A549 (cell line): ENCODE measurements at regions not wholly inside any gene's neighbourhood (a gene's known extent, or its start where the extent isn't known, plus 50 kb on each side); places are given as distances from the start of the nearest gene placed in this dataset.

Experiments used
- ATAC-seq, 2 experiments: fragments of 200-7000 bp in 1 of 2; fragments of >200 bp in 1 of 2; cut with Nextera tagmentation in 1 of 2; cut with Tn5 transposase in 1 of 2; 3 replicates each; pipeline versions ENCODE4 v1.8.0 to v1.9.1; 2018 to 2020; ENCODE audit warnings: mild to moderate bottlenecking in 1 of 2, moderate library complexity in 1 of 2
- CTCF ChIA-PET: fragments of 300-600 bp; sonication (Branson Sonifier 250); formaldehyde crosslinking; extraction: SDS; loops from one replicate; lab custom pipeline; 2021; ENCODE audit warnings: antibody characterized with exemption, inconsistent platforms; lab: Yijun Ruan, JAX
- POLR2A ChIA-PET: fragments of 350-600 bp; formaldehyde crosslinking; extraction: SDS; loops from one replicate; lab custom pipeline; 2021; ENCODE audit warnings: antibody characterized with exemption, inconsistent platforms; lab: Yijun Ruan, JAX
- DNase-seq, 2 experiments: peaks; one replicate each; pipeline versions ENCODE4 v3.0.0 to v3.0.0-alpha.2; 2011 to 2016; ENCODE audit warnings: low read depth in 1 of 2, low spot score in 1 of 2
- FAIRE-seq: peaks from 2 replicates; lab custom pipeline; 2011; peaks lifted over from hg19 to GRCh38; lab: Jason Lieb, UNC
- H3K27ac ChIP-seq, 2 experiments: fragments of >200 bp; sonication (Bioruptor Twin); formaldehyde crosslinking; 3 replicates each; pipeline ENCODE4 v1.5.1; 2016 to 2017
- H3K4me1 ChIP-seq: fragments of >200 bp; sonication (Bioruptor Twin); formaldehyde crosslinking; 3 replicates; pipeline ENCODE4 v1.6.1; 2016
- H3K4me2 ChIP-seq: fragments of >200 bp; sonication (Bioruptor Twin); formaldehyde crosslinking; 3 replicates; pipeline ENCODE4 v1.6.1; 2016
- H3K4me3 ChIP-seq: fragments of >200 bp; sonication (Bioruptor Twin); formaldehyde crosslinking; 3 replicates; pipeline ENCODE4 v1.5.1; 2016
- H3K9me3 ChIP-seq: fragments of >200 bp; sonication (Bioruptor Twin); formaldehyde crosslinking; 3 replicates; pipeline ENCODE4 v1.6.1; 2016
- BCL3 ChIP-seq: fragments of >200 bp; sonication (Bioruptor Twin); formaldehyde crosslinking; IDR thresholded peaks from 3 replicates; pipeline ENCODE4 v1.6.1; 2016
- BHLHE40 ChIP-seq: IDR thresholded peaks from 2 replicates; pipeline ENCODE4 v1.6.1; 2012; ENCODE audit warnings: low read depth, low read length, inconsistent platforms
- CBX2 ChIP-seq: fragments of 200-600 bp; sonication (generic); IDR thresholded peaks from 2 replicates; pipeline ENCODE4 v1.6.1; 2016; ENCODE audit warnings: low read depth, mild to moderate bottlenecking, borderline replicate concordance
- CBX8 ChIP-seq: fragments of 200-600 bp; sonication (generic); IDR thresholded peaks from 2 replicates; pipeline ENCODE4 v1.6.1; 2016
- CEBPB ChIP-seq, 2 experiments: fragments of >200 bp in 1 of 2; sonication (Bioruptor Twin) in 1 of 2; formaldehyde crosslinking in 1 of 2; IDR thresholded peaks; 2 replicates each; pipeline ENCODE4 v1.6.1; 2012 to 2016
- EHF ChIP-seq: fragments of 250-450 bp; sonication (Bioruptor Pico); IDR thresholded peaks from 2 replicates; pipeline ENCODE4 v1.5.0; 2020; ENCODE audit warnings: mild to moderate bottlenecking
- EHMT2 ChIP-seq: fragments of 200-600 bp; sonication (generic); IDR thresholded peaks from 2 replicates; pipeline ENCODE4 v1.6.1; 2016; ENCODE audit warnings: antibody characterized with exemption, low read depth, mild to moderate bottlenecking, moderate library complexity
- ESRRA ChIP-seq: fragments of 150-350 bp; IDR thresholded peaks from 2 replicates; pipeline ENCODE4 v1.6.1; 2014; ENCODE audit warnings: mild to moderate bottlenecking, low read length, borderline replicate concordance
- GATA3 ChIP-seq: IDR thresholded peaks from 2 replicates; pipeline ENCODE4 v1.6.1; 2012; ENCODE audit warnings: borderline replicate concordance
- HDAC2 ChIP-seq: fragments of 200-600 bp; sonication (generic); IDR thresholded peaks from 2 replicates; pipeline ENCODE4 v1.6.1; 2016
- HOXB13 ChIP-seq: fragments of 250-450 bp; sonication (Bioruptor Pico); IDR thresholded peaks from 2 replicates; pipeline ENCODE4 v1.5.0; 2020; ENCODE audit warnings: low read depth, mild to moderate bottlenecking, moderate library complexity
- HOXB5 ChIP-seq: fragments of 250-450 bp; sonication (Bioruptor Pico); IDR thresholded peaks from 2 replicates; pipeline ENCODE4 v1.5.0; 2020; ENCODE audit warnings: mild to moderate bottlenecking, moderate library complexity
- JUN ChIP-seq, 2 experiments: fragments of >200 bp; sonication (Bioruptor Twin); formaldehyde crosslinking; IDR thresholded peaks; 2 replicates in 1 of 2; 3 replicates in 1 of 2; pipeline ENCODE4 v1.6.1; 2016 to 2017
- JUNB ChIP-seq: fragments of >200 bp; sonication (Bioruptor Twin); formaldehyde crosslinking; IDR thresholded peaks from 2 replicates; pipeline ENCODE4 v1.6.1; 2016
- KDM1A ChIP-seq: fragments of 200-600 bp; sonication (generic); IDR thresholded peaks from 2 replicates; pipeline ENCODE4 v1.6.1; 2016; ENCODE audit warnings: low read depth, mild to moderate bottlenecking
- KDM5A ChIP-seq: fragments of 200-600 bp; sonication (generic); IDR thresholded peaks from 2 replicates; pipeline ENCODE4 v1.6.1; 2016; ENCODE audit warnings: antibody characterized with exemption, mild to moderate bottlenecking
- MAX ChIP-seq: IDR thresholded peaks from 2 replicates; pipeline ENCODE4 v1.6.1; 2012
- MAZ ChIP-seq: fragments of 150-350 bp; IDR thresholded peaks from 2 replicates; pipeline ENCODE4 v1.6.1; 2014; ENCODE audit warnings: antibody characterized with exemption, low read depth, low read length, borderline replicate concordance
- NR3C1 ChIP-seq: fragments of >200 bp; sonication (Bioruptor Twin); formaldehyde crosslinking; IDR thresholded peaks from 3 replicates; pipeline ENCODE4 v1.6.1; 2017
- RAD21 ChIP-seq, 2 experiments: fragments of >200 bp in 1 of 2; sonication (Bioruptor Twin) in 1 of 2; formaldehyde crosslinking in 1 of 2; IDR thresholded peaks in 1 of 2; conservative IDR thresholded peaks in 1 of 2; 2 replicates in 1 of 2; 3 replicates in 1 of 2; pipeline ENCODE4 v1.6.1; 2012 to 2018; ENCODE audit warnings: inconsistent platforms in 1 of 2
- RFX5 ChIP-seq: fragments of 450-650 bp; IDR thresholded peaks from 2 replicates; pipeline ENCODE4 v1.7.1; 2014; ENCODE audit warnings: antibody characterized with exemption, mild to moderate bottlenecking, moderate library complexity
- RNF2 ChIP-seq: fragments of 200-600 bp; sonication (generic); IDR thresholded peaks from 2 replicates; pipeline ENCODE4 v1.6.1; 2016; ENCODE audit warnings: low read depth, mild to moderate bottlenecking, antibody characterized with exemption, moderate library complexity, borderline replicate concordance
- ZNF302 ChIP-seq: fragments of 250-450 bp; sonication (Bioruptor Pico); IDR thresholded peaks from 2 replicates; pipeline ENCODE4 v1.9.0; 2021; ENCODE audit warnings: inconsistent platforms, mild to moderate bottlenecking, moderate library complexity
- ZSCAN20 ChIP-seq: fragments of 250-450 bp; sonication (Bioruptor Pico); IDR thresholded peaks from 2 replicates; pipeline ENCODE4 v1.8.0; 2022; ENCODE audit warnings: mild to moderate bottlenecking, moderate library complexity
- WGBS: methylation state at CpG from one replicate; pipeline ENCODE4 v1.1.6; 2017; ENCODE audit errors: missing lambda C conversion rate; 5-methylcytosine and 5-hydroxymethylcytosine counted together
- TF ChIP-seq, protein P1 (sequence below): fragments of >200 bp; sonication (Bioruptor Twin); formaldehyde crosslinking; IDR thresholded peaks from 3 replicates; pipeline ENCODE4 v1.5.1; 2016
- TF ChIP-seq, protein P2 (sequence below): fragments of 250-450 bp; sonication (Bioruptor Pico); IDR thresholded peaks from 2 replicates; pipeline ENCODE4 v1.5.0; 2021; ENCODE audit warnings: mild to moderate bottlenecking, moderate library complexity, borderline replicate concordance

- ChIA-PET CTCF (interaction anchor here (1.1 kb wide), 1 partner anchor 26 kb away, joined by 3 read pairs; no protein-coding TSS in a partner anchor), POLR2A (no interaction called here)
- Histone ChIP-seq H3K9me3 (no peaks in the 10 kb centered on the region), H3K4me1 (no peaks in the 10 kb centered on the region), H3K27ac (no peak overlapping the region), H3K4me3 (no peak overlapping the region), H3K4me2 (no peak overlapping the region)
- DNase-seq, result no peak
- ATAC-seq, result no peak
- no peak for TF ChIP-seq EHF (CRISPR knock-in tag)
- TF ChIP-seq HOXB5 (CRISPR knock-in tag), result no peak
- TF ChIP-seq GATA3, result no peak
- TF ChIP-seq CBX8, result no peak
- TF ChIP-seq BCL3, result no peak
- FAIRE-seq, result no peak
These were observed 75.5 kb upstream of the XCR1 start for GRCh38 chr3:46102780-46103130.

- POLR2A ChIA-PET, result no interaction called here
- 14% methylated on average over 2 of the region's 2 CpGs for WGBS
- Histone ChIP-seq H3K4me1 (no peaks in the 10 kb centered on the region), H3K4me2 (no peak overlapping the region), H3K27ac (no peak overlapping the region), H3K4me3 (no peak overlapping the region), H3K9me3 (no peaks in the 10 kb centered on the region)
- TF ChIP-seq EHMT2 (no peak), RAD21 (conservative IDR thresholded peaks at IDR 0.05 in 1 of 2, IDR thresholded peaks at IDR 0.05 in 1 of 2) (no peak), HDAC2 (no peak), ZSCAN20 (CRISPR knock-in tag) (no peak), JUNB (no peak), RNF2 (no peak), JUN (IDR thresholded peaks at IDR 0.05) (no peak), MAX (no peak), CEBPB (IDR thresholded peaks at IDR 0.05) (no peak), BHLHE40 (no peak), CBX2 (no peak), ESRRA (no peak), RFX5 (no peak), HOXB13 (no peak), KDM1A (no peak), MAZ (no peak), NR3C1 (no peak)
- TF ChIP-seq, protein P1, sequence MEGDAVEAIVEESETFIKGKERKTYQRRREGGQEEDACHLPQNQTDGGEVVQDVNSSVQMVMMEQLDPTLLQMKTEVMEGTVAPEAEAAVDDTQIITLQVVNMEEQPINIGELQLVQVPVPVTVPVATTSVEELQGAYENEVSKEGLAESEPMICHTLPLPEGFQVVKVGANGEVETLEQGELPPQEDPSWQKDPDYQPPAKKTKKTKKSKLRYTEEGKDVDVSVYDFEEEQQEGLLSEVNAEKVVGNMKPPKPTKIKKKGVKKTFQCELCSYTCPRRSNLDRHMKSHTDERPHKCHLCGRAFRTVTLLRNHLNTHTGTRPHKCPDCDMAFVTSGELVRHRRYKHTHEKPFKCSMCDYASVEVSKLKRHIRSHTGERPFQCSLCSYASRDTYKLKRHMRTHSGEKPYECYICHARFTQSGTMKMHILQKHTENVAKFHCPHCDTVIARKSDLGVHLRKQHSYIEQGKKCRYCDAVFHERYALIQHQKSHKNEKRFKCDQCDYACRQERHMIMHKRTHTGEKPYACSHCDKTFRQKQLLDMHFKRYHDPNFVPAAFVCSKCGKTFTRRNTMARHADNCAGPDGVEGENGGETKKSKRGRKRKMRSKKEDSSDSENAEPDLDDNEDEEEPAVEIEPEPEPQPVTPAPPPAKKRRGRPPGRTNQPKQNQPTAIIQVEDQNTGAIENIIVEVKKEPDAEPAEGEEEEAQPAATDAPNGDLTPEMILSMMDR, result no peak
- FAIRE-seq (no peak), DNase-seq (no peak), ATAC-seq (no peak)
- CTCF ChIA-PET, result interaction anchor here (1.1 kb wide), 1 partner anchor 26 kb away, joined by 3 read pairs; no protein-coding TSS in a partner anchor
These were observed 74.9 kb upstream of the XCR1 start for GRCh38 chr3:46102059-46102779.

DNA sequence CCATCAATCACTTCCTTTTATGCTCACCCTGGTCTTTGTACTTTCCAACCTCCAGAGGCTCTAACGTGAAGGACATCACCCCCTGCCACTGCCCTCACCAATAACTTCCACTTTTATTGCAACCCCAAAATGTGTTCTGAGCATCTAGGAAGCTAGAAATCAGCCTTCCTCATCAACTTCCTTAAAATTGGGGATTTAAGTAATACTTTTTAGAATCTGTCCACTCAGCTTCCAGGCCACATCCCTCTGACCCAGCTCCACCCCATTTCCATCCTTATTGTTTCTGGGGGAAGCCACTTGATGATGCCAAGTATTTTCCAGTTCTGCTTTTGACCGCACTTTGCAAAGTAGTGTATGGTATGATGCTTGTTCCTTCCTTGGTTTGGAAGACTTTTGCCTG lies 73.5 kb upstream of the XCR1 start:
- Histone ChIP-seq H3K27ac (no peak overlapping the region), H3K9me3 (no peaks in the 10 kb centered on the region), H3K4me2 (no peak overlapping the region), H3K4me1 (no peaks in the 10 kb centered on the region), H3K4me3 (no peak overlapping the region)
- TF ChIP-seq KDM5A (no peak), ZSCAN20 (CRISPR knock-in tag) (no peak), ZNF302 (CRISPR knock-in tag) (no peak)
- TF ChIP-seq, protein P2, sequence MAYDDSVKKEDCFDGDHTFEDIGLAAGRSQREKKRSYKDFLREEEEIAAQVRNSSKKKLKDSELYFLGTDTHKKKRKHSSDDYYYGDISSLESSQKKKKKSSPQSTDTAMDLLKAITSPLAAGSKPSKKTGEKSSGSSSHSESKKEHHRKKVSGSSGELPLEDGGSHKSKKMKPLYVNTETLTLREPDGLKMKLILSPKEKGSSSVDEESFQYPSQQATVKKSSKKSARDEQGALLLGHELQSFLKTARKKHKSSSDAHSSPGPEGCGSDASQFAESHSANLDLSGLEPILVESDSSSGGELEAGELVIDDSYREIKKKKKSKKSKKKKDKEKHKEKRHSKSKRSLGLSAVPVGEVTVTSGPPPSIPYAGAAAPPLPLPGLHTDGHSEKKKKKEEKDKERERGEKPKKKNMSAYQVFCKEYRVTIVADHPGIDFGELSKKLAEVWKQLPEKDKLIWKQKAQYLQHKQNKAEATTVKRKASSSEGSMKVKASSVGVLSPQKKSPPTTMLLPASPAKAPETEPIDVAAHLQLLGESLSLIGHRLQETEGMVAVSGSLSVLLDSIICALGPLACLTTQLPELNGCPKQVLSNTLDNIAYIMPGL, result no peak
- FAIRE-seq (no peak), DNase-seq (no peak), ATAC-seq (no peak)
- WGBS, result 47% methylated on average over 2 of the region's 2 CpGs
- ChIA-PET POLR2A (no interaction called here), CTCF (interaction anchor here (1.1 kb wide), 1 partner anchor 22 kb away, joined by 3 read pairs; no protein-coding TSS in a partner anchor)
